Heart left ventricle (tissue), 13 donors: ENCODE measurements at regions not wholly inside any gene's neighbourhood (a gene's known extent, or its start where the extent isn't known, plus 50 kb on each side); places are given as distances from the start of the nearest gene placed in this dataset.

Source experiments
- CTCF ChIP-seq, 12 donors: fragments of 200-600 bp; sonication (generic) in 4 of 12; IDR thresholded peaks; one replicate each; pipeline versions ENCODE4 v1.5.0 to v1.8.0; 2018 to 2022; ENCODE audit warnings: antibody characterized with exemption in 12 of 12, mild to moderate bottlenecking in 5 of 12
- POLR2A ChIP-seq, 2 donors: fragments of 450-650 bp; IDR thresholded peaks; one replicate each; pipeline ENCODE4 v1.6.1; 2017; ENCODE audit warnings: antibody characterized with exemption in 2 of 2, mild to moderate bottlenecking in 2 of 2, moderate library complexity in 2 of 2
- donor health status: ischemic (EF 13 %, LVEDD 7.1; RV severe dilation, severe dysfunction).
- donor health status: DM: no; HTN: yes; CAD: no.
- donor health status: DM: no; HTN: no; CAD: no.
- donor health status: ischemic (EF 25% LVEDD 6.9; RV normal size, moderate dysfunction).
- donor health status: ischemic (EF 25% LVEDD 5.7; RV mildly dilated, moderate dysfunction).
- donor health status: ischemic (EF 35%, LVEDD 5.7; RV mildly dilated, moderate dysfunction).
- donor health status: nonischemic (EF 11% LVEDD 7.7; RV severe dilation, severe dysfunction).
- donor health status: DM: yes; HTN: yes; CAD: no.
- donor health status: PGD.
- donor health status: ischemic (EF 29% LVEDD 5.4; RV normal size, mild dysfunction).
- donor health status: nonischemic (EF 23%, LVEDD 6.1; RV moderate dilation, normal function).

- TF ChIP-seq CTCF (IDR thresholded peaks at IDR 0.05) (no peak), POLR2A (IDR thresholded peaks at IDR 0.05) (no peak)
These were observed 480.3 kb downstream of the MRPL39 start for GRCh38 chr21:25127007-25127406.
